ENCODE measurements at regions not wholly inside any gene's neighbourhood (a gene's known extent, or its start where the extent isn't known, plus 50 kb on each side); places are given as distances from the start of the nearest gene placed in this dataset.

GRCh38 chr7:28304290-28304689, 108.0 kb upstream of the CREB5 start:
- ChIA-PET POLR2A (no interaction called here), CTCF (no interaction called here)
- DNase-seq (ENCODE audit: low read depth, low spot score) (no peak), ATAC-seq (no peak)
- Histone ChIP-seq H3K4me3 (ENCODE audit: low read depth in 2 of 2, low read length in 2 of 2) (no peak overlapping the region), H3K36me3 (ENCODE audit: control insufficient read depth, insufficient read depth, low read length) (no peaks in the 10 kb centered on the region), H3K27ac (ENCODE audit: low read length) (no peak overlapping the region), H3K27me3 (ENCODE audit: control insufficient read depth, insufficient read depth, low read length) (peaks cover 11% of the 10 kb centered on the region; the same call in 1 of the 2 replicates), H3K9me3 (ENCODE audit: control insufficient read depth, insufficient read depth, low read depth, low read length) (no peaks in the 10 kb centered on the region), H3K4me1 (ENCODE audit: control insufficient read depth, insufficient read depth, low read length) (no peaks in the 10 kb centered on the region)
- TF ChIP-seq, protein P1, sequence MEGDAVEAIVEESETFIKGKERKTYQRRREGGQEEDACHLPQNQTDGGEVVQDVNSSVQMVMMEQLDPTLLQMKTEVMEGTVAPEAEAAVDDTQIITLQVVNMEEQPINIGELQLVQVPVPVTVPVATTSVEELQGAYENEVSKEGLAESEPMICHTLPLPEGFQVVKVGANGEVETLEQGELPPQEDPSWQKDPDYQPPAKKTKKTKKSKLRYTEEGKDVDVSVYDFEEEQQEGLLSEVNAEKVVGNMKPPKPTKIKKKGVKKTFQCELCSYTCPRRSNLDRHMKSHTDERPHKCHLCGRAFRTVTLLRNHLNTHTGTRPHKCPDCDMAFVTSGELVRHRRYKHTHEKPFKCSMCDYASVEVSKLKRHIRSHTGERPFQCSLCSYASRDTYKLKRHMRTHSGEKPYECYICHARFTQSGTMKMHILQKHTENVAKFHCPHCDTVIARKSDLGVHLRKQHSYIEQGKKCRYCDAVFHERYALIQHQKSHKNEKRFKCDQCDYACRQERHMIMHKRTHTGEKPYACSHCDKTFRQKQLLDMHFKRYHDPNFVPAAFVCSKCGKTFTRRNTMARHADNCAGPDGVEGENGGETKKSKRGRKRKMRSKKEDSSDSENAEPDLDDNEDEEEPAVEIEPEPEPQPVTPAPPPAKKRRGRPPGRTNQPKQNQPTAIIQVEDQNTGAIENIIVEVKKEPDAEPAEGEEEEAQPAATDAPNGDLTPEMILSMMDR (IDR thresholded peaks at IDR 0.05) = no peak
- no peak for TF ChIP-seq POLR2AphosphoS5 (IDR thresholded peaks at IDR 0.05; ENCODE audit: low read depth, low read length)
- no peak for TF ChIP-seq REST (IDR thresholded peaks at IDR 0.05; ENCODE audit: insufficient read depth in 1 of 2, low read depth in 2 of 2, low read length in 1 of 2)
- no peak for TF ChIP-seq SIN3A (IDR thresholded peaks at IDR 0.05; ENCODE audit: borderline replicate concordance, insufficient read depth, low read depth, low read length)
- TF ChIP-seq TCF7L2 (IDR thresholded peaks at IDR 0.05; ENCODE audit: low read depth, low read length) = no peak
- BruUV-seq (replicated peaks) = no TSS peak
- in situ Hi-C loops (cut with HindIII; ENCODE audit: low pct_unique_long_range_greater_than_20kb, low sequenced_read_pairs) = no loop called here
- intact Hi-C loops (cut with micrococcal nuclease; ENCODE audit: unreplicated experiment) = no loop called here

GRCh38 chr7:28309704-28310459, 102.4 kb upstream of the CREB5 start:
- POLR2A ChIA-PET = no interaction called here
- ATAC-seq (no peak), DNase-seq (ENCODE audit: low read depth, low spot score) (no peak)
- no peak for TF ChIP-seq TCF7L2 (IDR thresholded peaks at IDR 0.05; ENCODE audit: low read depth, low read length)
- TF ChIP-seq, protein P1 (IDR thresholded peaks at IDR 0.05) = no peak
- no peak for TF ChIP-seq POLR2AphosphoS5 (IDR thresholded peaks at IDR 0.05; ENCODE audit: low read depth, low read length)
- TF ChIP-seq SIN3A (IDR thresholded peaks at IDR 0.05; ENCODE audit: borderline replicate concordance, insufficient read depth, low read depth, low read length) = no peak
- no peak for TF ChIP-seq REST (IDR thresholded peaks at IDR 0.05; ENCODE audit: insufficient read depth in 1 of 2, low read depth in 2 of 2, low read length in 1 of 2)
- no TSS peak for BruUV-seq (replicated peaks)
- no peaks in the 10 kb centered on the region for H3K4me1 ChIP-seq (ENCODE audit: control insufficient read depth, insufficient read depth, low read length)
- no peak overlapping the region for H3K27ac ChIP-seq (ENCODE audit: low read length)
- in situ Hi-C loops (cut with HindIII; ENCODE audit: low pct_unique_long_range_greater_than_20kb, low sequenced_read_pairs) = no loop called here
- H3K9me3 ChIP-seq (ENCODE audit: control insufficient read depth, insufficient read depth, low read depth, low read length) = no peaks in the 10 kb centered on the region
- intact Hi-C loops (cut with micrococcal nuclease; ENCODE audit: unreplicated experiment) = no loop called here
- CTCF ChIA-PET = no interaction called here
- H3K27me3 ChIP-seq (ENCODE audit: control insufficient read depth, insufficient read depth, low read length) = peaks cover 28% of the 10 kb centered on the region
- no peaks in the 10 kb centered on the region for H3K36me3 ChIP-seq (ENCODE audit: control insufficient read depth, insufficient read depth, low read length)
- no peak overlapping the region for H3K4me3 ChIP-seq (ENCODE audit: low read depth in 2 of 2, low read length in 2 of 2)

All from Panc1 (cell line).